GM12878 (cell line): ENCODE measurements at regions not wholly inside any gene's neighbourhood (a gene's known extent, or its start where the extent isn't known, plus 50 kb on each side); places are given as distances from the start of the nearest gene placed in this dataset.

Experiments
- ATAC-seq: fragments of 200-7000 bp; cut with Tn5 transposase; 3 replicates; pipeline ENCODE4 v1.9.1; 2020; ENCODE audit warnings: mild to moderate bottlenecking, moderate library complexity
- BruUV-seq: library from RNA; stranded (reverse); fragments of 400-500 nt; replicated peaks from 2 replicates; lab custom pipeline; 2021; lab: Mats Ljungman, UMichigan
- CTCF ChIA-PET: fragments of 300-600 bp; sonication (Branson Sonifier 250); formaldehyde crosslinking; extraction: SDS; loops from one replicate; lab custom pipeline; 2021; ENCODE audit warnings: inconsistent platforms; lab: Yijun Ruan, JAX
- POLR2A ChIA-PET: fragments of 350-600 bp; formaldehyde crosslinking; extraction: SDS; loops from one replicate; lab custom pipeline; 2021; ENCODE audit warnings: inconsistent platforms; lab: Charles Lee
- RAD21 ChIA-PET: fragments of 300-600 bp; sonication (Branson Sonifier 250); formaldehyde crosslinking; loops from one replicate; lab custom pipeline; 2023; ENCODE audit warnings: antibody characterized with exemption; ENCODE audit not compliant: unreplicated experiment; lab: Charles Lee
- SMC1A ChIA-PET: fragments of 300-600 bp; sonication (Branson Sonifier 250); formaldehyde crosslinking; loops from one replicate; lab custom pipeline; 2023; ENCODE audit not compliant: unreplicated experiment, uncharacterized antibody; lab: Charles Lee
- DNase-seq: peaks from one replicate; pipeline ENCODE4 v3.0.0-alpha.2; 2011; ENCODE audit warnings: low read depth, low spot score
- FAIRE-seq: peaks from 3 replicates; lab custom pipeline; 2011; peaks lifted over from hg19 to GRCh38; lab: Jason Lieb, UNC
- H2AFZ ChIP-seq: 2 replicates; pipeline ENCODE4 v1.6.0; 2011; ENCODE audit warnings: low read depth, low read length, control low read depth; ENCODE audit not compliant: control insufficient read depth
- H3K27ac ChIP-seq: 2 replicates; pipeline ENCODE4 v1.5.1; 2011; ENCODE audit warnings: control low read depth; ENCODE audit not compliant: control insufficient read depth, insufficient read depth
- H3K27me3 ChIP-seq, 2 experiments: replicated peaks in 1 of 2; 2 replicates each; pipeline versions ENCODE4 v1.6.0 to v1.6.1; 2011; ENCODE audit warnings: low read length in 1 of 2; ENCODE audit not compliant: control insufficient read depth in 2 of 2, insufficient read depth in 2 of 2
- H3K36me3 ChIP-seq, 2 experiments: 2 replicates each; pipeline ENCODE4 v1.5.1; 2011; ENCODE audit warnings: low read length in 1 of 2; ENCODE audit not compliant: control insufficient read depth in 2 of 2, insufficient read depth in 2 of 2
- H3K4me1 ChIP-seq: 2 replicates; pipeline ENCODE4 v1.6.1; 2011; ENCODE audit warnings: mild to moderate bottlenecking, low read length, moderate library complexity, mixed read lengths; ENCODE audit not compliant: control insufficient read depth, insufficient read depth
- H3K4me2 ChIP-seq: 2 replicates; pipeline ENCODE4 v1.6.0; 2011; ENCODE audit warnings: control low read depth; ENCODE audit not compliant: control insufficient read depth, insufficient read depth
- H3K4me3 ChIP-seq: fragments of 200-600 bp; sonication (generic); 2 replicates; pipeline ENCODE4 v1.5.1; 2016
- H3K79me2 ChIP-seq: 2 replicates; pipeline ENCODE4 v1.6.0; 2011; ENCODE audit warnings: low read length; ENCODE audit not compliant: control insufficient read depth, insufficient read depth
- H3K9ac ChIP-seq: 2 replicates; pipeline ENCODE4 v1.8.0; 2011; ENCODE audit warnings: low read length, control low read depth, mixed read lengths; ENCODE audit not compliant: control insufficient read depth, insufficient read depth
- H3K9me3 ChIP-seq: replicated peaks from 3 replicates; pipeline ENCODE4 v1.5.1; 2011; ENCODE audit warnings: mild to moderate bottlenecking, low read length; ENCODE audit not compliant: control insufficient read depth, insufficient read depth
- H4K20me1 ChIP-seq: 2 replicates; pipeline ENCODE4 v1.6.0; 2011; ENCODE audit not compliant: control insufficient read depth, insufficient read depth
- BCL3 ChIP-seq: IDR thresholded peaks from 2 replicates; pipeline ENCODE4 v1.6.1; 2011; ENCODE audit warnings: borderline replicate concordance, low read depth, mild to moderate bottlenecking, moderate library complexity, low read length; ENCODE audit not compliant: insufficient read depth, poor library complexity, severe bottlenecking
- BMI1 ChIP-seq: fragments of 450-650 bp; IDR thresholded peaks from 2 replicates; pipeline ENCODE4 v1.6.1; 2016; ENCODE audit warnings: mild to moderate bottlenecking, moderate library complexity, borderline replicate concordance
- CEBPZ ChIP-seq: fragments of 150-350 bp; IDR thresholded peaks from 2 replicates; pipeline ENCODE4 v1.6.1; 2016; ENCODE audit warnings: low read depth, low read length
- CTCF ChIP-seq, 3 experiments: IDR thresholded peaks in 2 of 3; conservative IDR thresholded peaks in 1 of 3; 2 replicates each; pipeline ENCODE4 v1.5.1; 2011; ENCODE audit warnings: low read depth in 3 of 3, low read length in 3 of 3, mild to moderate bottlenecking in 3 of 3, control low read depth in 2 of 3, moderate library complexity in 2 of 3, inconsistent platforms in 1 of 3, mixed read lengths in 1 of 3; ENCODE audit not compliant: control insufficient read depth in 2 of 3, insufficient read depth in 1 of 3; ENCODE audit errors: extremely low read depth in 1 of 3
- DPF2 ChIP-seq: fragments of 450-650 bp; IDR thresholded peaks from 2 replicates; pipeline ENCODE4 v1.6.1; 2017; ENCODE audit warnings: mild to moderate bottlenecking
- HCFC1 ChIP-seq: fragments of 150-350 bp; IDR thresholded peaks from 2 replicates; pipeline ENCODE4 v1.6.1; 2014; ENCODE audit warnings: low read length
- HDAC2 ChIP-seq: fragments of 200-600 bp; sonication (generic); IDR thresholded peaks from 2 replicates; pipeline ENCODE4 v1.6.1; 2017
- MEF2B ChIP-seq: fragments of 450-650 bp; IDR thresholded peaks from 2 replicates; pipeline ENCODE4 v1.6.1; 2018; ENCODE audit warnings: mild to moderate bottlenecking, moderate library complexity; ENCODE audit not compliant: partially characterized antibody, poor library complexity, severe bottlenecking
- MYC ChIP-seq: IDR thresholded peaks from 2 replicates; pipeline ENCODE4 v1.6.1; 2011; ENCODE audit warnings: mild to moderate bottlenecking, low read length, moderate library complexity, inconsistent platforms; ENCODE audit not compliant: insufficient read depth, insufficient replicate concordance, insufficient read length, severe bottlenecking
- NR2C2 ChIP-seq: IDR thresholded peaks from 2 replicates; pipeline ENCODE4 v1.6.1; 2011; ENCODE audit warnings: borderline replicate concordance, low read depth; ENCODE audit not compliant: control insufficient read depth, insufficient read length
- RCOR1 ChIP-seq: conservative IDR thresholded peaks from 2 replicates; pipeline ENCODE4 v1.6.1; 2012; ENCODE audit warnings: low read depth, low read length, improper control_type of control experiment
- TAF1 ChIP-seq: IDR thresholded peaks from 2 replicates; pipeline ENCODE4 v1.6.1; 2011; ENCODE audit warnings: mild to moderate bottlenecking, low read depth, low read length, borderline replicate concordance
- ZNF592 ChIP-seq: fragments of 450-650 bp; IDR thresholded peaks from 2 replicates; pipeline ENCODE4 v1.6.1; 2017; ENCODE audit warnings: mild to moderate bottlenecking, moderate library complexity
- WGBS: methylation state at CpG from one replicate; pipeline ENCODE4 v1.1.6; 2016; ENCODE audit warnings: low lambda C conversion rate; ENCODE audit not compliant: insufficient replicate concordance, insufficient coverage; ENCODE audit errors: missing lambda C conversion rate; 5-methylcytosine and 5-hydroxymethylcytosine counted together
- in situ Hi-C: fragments of 300-500 bp; cut with MboI; formaldehyde crosslinking; loops from 9 replicates; pipeline ENCODE4 v1.14.3; 2018; ENCODE audit warnings: mixed read lengths
- intact Hi-C: fragments of 100-400 bp; cut with micrococcal nuclease; formaldehyde crosslinking; loops from one replicate; pipeline ENCODE4 v1.14.2; 2022; ENCODE audit not compliant: unreplicated experiment

GRCh38 chr3:116981089-116981488, 271.5 kb downstream of the TUSC7 start:
- Histone ChIP-seq H3K27me3 (no peaks in the 10 kb centered on the region), H3K79me2 (no peaks in the 10 kb centered on the region), H4K20me1 (no peaks in the 10 kb centered on the region), H3K9ac (no peak overlapping the region), H3K4me3 (no peak overlapping the region), H3K36me3 (no peaks in the 10 kb centered on the region), H3K4me2 (no peak overlapping the region), H3K9me3 (no peaks in the 10 kb centered on the region), H3K27ac (no peak overlapping the region), H3K4me1 (no peaks in the 10 kb centered on the region), H2AFZ (no peak overlapping the region)
- no peak for ATAC-seq
- RAD21 ChIA-PET, result no interaction called here
- POLR2A ChIA-PET, result no interaction called here
- DNase-seq, result no peak
- WGBS, result 49% methylated on average over 5 of the region's 5 CpGs
- BruUV-seq, result no TSS peak
- CTCF ChIA-PET, result interaction anchor here (1.4 kb wide), 1 partner anchor 29 kb away, joined by 3 read pairs; no protein-coding TSS in a partner anchor
- intact Hi-C loops (no loop called here), in situ Hi-C loops (no loop called here)
- SMC1A ChIA-PET, result no interaction called here
- FAIRE-seq, result no peak
- no peak for TF ChIP-seq HCFC1
- no peak for TF ChIP-seq CEBPZ
- TF ChIP-seq ZNF592, result no peak
- TF ChIP-seq HDAC2, result no peak
- TF ChIP-seq RCOR1, result no peak
- no peak for TF ChIP-seq CTCF (IDR thresholded peaks at IDR 0.05 in 2 of 3, conservative IDR thresholded peaks at IDR 0.05 in 1 of 3; ENCODE audit: control insufficient read depth in 2 of 3, extremely low read depth in 1 of 3, insufficient read depth in 1 of 3, low read depth in 3 of 3, low read length in 3 of 3)
- no peak for TF ChIP-seq MEF2B
- TF ChIP-seq BMI1, result no peak
- no peak for TF ChIP-seq BCL3
- no peak for TF ChIP-seq TAF1
- TF ChIP-seq MYC, result no peak
- no peak for TF ChIP-seq DPF2
- no peak for TF ChIP-seq NR2C2
